HG03520 (cell line): ENCODE measurements at regions not wholly inside any gene's neighbourhood (a gene's known extent, or its start where the extent isn't known, plus 50 kb on each side); places are given as distances from the start of the nearest gene placed in this dataset.
"Not testable (repeated sequence)": the region's sequence is repeated elsewhere in the genome, so short reads cannot be mapped to it uniquely, and the experiment has no call there.

Experiments used
- ATAC-seq: cut with Tn5 transposase; IDR thresholded peaks from one replicate; pipeline ENCODE4 v1.9.1; 2021; ENCODE audit warnings: mild to moderate bottlenecking, moderate library complexity; ENCODE audit not compliant: unreplicated experiment

DNA sequence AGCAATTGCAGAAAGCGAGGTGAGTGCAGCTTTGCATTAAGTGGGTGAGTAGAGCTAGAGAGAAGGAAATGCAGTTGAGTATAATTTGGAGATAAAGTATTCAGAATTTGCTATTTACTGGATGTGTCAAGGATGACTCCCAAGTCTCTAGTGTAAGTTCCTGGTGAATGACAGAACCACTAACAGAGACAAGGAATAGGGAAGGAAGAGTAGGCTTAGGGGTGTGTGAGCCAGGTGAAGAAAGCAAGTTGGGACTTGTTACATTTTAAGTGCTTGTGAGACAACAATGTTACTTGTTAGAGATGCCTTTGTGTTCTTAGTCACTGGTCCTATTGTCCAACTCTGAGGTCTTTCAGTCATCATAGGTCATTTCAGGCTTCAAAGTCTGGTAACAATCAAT, 70.8 kb downstream of the TBC1D26 start:
- ATAC-seq = not testable (repeated sequence)

DNA sequence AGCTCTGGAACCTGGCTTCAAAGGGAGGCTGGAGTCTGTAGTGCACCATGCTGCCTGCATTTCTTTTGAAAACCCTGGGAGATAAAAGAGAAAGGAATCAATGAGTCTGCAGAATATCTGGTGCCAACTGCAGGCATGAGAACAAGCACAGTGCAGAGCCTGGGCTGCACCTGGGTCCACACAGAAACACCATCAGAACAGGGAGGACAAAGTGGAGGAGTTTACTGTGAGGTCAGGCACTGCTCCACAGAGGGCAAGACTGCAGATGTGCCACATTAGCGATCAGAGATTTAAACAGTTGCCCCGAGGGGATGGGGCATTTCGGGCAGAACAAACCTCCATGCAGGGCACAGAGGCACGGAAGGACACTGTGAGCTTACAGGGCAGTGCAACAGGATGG, 74.7 kb downstream of the TBC1D26 start:
- not testable (repeated sequence) for ATAC-seq

DNA sequence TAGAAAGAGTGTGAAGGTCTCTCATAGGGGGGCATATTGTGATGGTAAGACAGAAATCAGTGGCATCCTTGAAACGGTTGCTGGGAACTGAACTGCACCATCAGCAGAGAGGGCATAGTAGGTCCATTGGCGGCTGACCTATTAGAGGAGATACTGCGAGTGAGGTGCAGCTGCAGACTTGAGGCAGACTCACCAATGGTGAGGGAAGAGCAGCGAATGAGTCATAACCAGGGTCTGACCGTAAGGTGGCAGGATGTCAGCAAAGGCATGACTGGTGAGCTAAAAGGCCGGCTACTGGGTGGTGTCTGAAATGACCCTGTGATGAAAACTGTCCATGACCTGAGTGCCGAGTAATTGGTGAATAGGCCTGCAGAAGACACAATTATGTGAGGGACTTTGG, 81.3 kb downstream of the TBC1D26 start:
- not testable (repeated sequence) for ATAC-seq

DNA sequence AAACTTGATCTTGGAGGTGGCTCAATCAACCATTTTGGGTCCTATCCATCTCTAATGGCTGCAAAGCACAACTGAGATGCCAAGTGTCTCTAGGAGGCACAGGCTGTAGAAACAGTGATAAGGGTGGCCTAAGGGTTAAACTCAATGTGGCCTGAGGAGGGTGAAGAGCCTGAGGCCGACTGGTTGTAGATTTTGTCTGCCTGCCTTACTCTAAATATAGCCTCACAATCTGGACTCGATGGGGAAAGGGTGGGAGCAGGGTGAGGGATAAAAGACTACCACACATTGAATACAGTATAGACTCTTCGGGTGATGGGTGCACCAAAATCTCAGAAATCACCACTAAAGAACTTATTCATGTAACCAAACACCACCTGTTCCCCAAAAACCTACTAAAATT, 81.9 kb downstream of the TBC1D26 start:
- ATAC-seq = not testable (repeated sequence)

DNA sequence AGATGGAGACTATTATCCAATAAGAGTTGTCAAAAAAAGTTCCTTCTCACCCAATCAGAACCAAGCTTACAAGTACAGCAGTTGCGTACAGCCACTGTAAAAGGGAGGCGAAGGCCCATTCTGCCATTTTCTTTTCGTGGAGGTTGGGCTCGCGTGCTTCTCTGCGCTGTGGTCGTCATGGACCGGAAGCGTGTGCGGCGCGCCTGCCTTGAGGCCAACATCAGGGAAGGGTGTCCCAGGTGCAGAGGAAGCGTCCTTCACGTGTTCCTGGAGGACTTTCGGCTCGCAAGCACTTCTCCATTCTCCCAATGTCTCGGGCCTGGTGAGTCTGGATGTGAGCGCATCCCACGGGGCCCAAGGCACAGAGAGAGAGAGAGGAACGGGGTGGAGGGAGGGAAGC, 85.8 kb downstream of the TBC1D26 start:
- ATAC-seq = not testable (repeated sequence)

DNA sequence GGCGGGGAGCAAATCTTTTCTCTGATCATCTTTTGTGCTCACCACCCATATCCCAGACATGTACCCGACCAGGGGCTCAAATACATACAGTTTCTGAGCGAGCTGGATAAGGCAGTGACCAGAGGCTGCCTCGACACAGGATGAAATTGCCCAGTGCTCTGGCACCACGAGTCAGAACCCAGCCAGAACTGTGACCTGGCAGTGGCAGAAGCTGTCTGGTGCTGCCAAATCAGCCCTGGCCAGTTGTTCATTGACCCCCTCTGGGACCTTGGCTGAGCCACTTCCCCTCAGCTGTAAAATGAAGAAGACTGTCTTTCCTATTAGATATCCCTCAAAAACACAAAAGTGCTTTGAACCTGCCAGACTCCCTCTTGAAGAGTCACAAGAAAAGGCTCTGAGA, 90.2 kb downstream of the TBC1D26 start:
- not testable (repeated sequence) for ATAC-seq

DNA sequence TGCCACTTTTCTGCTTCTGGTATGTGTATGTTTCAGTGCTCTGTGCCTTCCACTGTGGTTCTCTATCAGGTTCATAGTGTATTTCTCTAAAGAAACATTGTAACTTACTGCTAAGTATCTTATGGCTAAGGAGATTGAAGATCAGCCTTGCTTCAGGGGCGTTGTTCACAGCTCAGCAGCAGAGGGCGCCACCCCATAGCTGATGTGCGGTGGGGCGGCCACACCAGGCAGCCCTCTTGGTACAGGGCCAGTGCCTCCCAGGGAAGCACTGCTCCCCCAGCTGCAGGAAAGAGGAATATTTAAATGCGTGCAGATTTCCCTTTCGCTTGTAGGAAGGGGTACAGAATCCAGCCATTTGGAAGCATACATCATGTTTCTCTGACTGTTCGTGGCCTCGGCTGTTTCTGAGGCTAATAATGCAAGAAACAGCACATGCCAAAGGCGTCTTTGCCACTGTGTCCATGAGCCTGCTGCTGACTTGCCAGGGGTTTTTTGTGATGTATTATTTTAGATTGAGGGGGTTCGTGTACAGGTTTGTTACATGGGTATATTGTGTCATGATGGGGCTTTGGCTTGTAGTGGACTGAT, 96.7 kb downstream of the TBC1D26 start:
- not testable (repeated sequence) for ATAC-seq

DNA sequence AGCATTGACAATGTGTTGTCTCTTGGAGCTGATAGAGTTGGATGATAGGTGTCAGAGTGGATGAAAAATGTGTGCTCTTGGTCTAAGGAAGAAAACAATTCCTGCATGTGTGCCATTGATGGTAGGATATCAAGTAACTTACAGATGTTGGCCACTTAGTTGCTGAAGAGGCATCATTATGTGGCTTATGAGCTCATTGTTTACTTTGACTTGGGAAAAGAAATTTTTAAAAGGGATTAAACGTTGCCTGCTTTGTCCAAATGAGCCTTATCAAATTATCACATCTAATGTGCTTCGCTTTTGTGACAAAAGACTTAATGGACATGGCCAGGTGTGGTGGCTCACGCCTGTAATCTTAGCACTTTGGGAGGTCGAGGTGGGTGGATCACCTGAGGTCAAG, 98.1 kb downstream of the TBC1D26 start:
- not testable (repeated sequence) for ATAC-seq

DNA sequence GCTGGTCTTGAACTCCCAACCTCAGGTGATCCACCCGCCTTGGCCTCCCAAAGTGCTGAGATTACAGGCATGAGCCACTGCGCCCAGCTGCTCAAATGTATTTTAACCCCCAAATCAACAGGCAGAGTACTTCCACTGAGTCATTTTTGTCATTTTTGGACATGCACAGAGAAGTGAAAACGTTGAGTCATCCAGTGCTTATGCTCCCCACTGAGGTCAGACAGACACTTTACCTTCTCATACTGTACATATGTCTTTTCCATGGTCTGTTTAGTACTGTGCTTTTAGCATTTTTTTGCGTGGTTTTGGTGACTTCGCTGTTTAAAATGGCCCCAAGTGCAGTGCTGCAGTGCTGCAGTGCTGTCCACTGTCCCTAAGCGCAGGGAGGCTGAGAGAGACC, 99.1 kb downstream of the TBC1D26 start:
- peak; percentile 93 for ATAC-seq

DNA sequence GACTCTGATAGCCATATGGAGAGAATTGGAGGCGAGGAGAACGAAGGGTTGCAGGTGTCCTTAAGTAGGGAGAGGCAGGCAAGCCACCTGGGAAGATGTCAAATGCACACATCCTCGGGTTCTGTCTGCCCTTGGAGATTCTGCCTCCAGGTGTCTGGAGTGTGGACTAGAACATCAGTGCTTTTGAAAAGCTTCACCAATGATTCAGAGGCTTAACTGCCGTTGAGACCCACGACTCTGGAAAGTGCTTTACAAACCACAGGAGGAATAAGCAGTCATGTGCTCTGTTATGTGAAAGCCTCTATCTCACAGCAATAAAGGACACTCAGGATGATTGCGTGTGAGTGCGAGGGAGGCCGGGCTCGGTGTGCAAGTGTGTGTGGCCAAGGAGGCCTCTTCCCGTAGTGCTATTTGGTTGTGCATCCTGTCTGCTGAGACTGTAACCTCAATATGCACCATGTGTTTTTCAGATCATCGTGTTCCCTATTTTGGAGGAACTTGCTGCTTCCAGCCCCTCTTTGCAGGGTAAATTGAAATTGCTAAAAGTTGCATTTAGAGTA, 100.9 kb downstream of the TBC1D26 start:
- ATAC-seq = not testable (repeated sequence)

DNA sequence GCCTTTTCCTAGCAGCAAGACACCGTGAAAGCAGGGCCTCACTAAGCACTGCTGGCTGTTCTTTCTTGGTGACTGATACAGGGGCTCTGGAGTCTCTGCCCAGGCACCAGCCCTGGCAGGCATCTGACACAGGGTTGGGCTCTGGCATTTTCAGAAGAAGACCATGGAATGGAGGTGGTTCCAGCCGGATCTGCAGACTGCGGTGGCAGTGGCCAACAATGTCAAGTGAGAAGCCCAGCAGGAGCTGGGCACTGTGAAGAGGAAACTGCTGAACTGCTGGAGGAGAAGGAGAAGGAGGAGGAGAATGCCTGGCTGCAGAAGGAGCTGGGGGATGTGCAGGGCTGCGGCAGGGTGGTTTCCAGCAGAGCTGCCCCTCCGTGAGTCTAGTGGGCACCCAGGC, 101.8 kb downstream of the TBC1D26 start:
- ATAC-seq = not testable (repeated sequence)

DNA sequence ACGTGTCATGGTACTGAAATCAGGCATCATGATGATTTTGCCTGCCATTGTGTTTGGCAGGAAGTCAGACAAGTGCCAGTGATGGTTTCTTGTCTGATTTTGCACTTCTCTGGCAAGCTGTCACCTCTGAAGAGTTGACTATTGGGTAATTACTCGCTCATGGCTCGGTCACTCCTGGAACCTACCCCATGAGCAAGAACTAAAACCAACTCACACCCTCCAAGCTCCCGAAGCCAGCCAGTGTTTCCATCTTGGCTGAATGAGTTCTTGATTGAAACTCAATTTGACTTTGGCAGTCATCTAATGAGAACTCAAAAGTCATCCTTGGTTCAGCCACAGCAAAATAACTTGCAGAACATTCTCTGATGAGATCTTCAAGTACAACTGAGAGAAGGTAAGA, 103.4 kb downstream of the TBC1D26 start:
- ATAC-seq = not testable (repeated sequence)

DNA sequence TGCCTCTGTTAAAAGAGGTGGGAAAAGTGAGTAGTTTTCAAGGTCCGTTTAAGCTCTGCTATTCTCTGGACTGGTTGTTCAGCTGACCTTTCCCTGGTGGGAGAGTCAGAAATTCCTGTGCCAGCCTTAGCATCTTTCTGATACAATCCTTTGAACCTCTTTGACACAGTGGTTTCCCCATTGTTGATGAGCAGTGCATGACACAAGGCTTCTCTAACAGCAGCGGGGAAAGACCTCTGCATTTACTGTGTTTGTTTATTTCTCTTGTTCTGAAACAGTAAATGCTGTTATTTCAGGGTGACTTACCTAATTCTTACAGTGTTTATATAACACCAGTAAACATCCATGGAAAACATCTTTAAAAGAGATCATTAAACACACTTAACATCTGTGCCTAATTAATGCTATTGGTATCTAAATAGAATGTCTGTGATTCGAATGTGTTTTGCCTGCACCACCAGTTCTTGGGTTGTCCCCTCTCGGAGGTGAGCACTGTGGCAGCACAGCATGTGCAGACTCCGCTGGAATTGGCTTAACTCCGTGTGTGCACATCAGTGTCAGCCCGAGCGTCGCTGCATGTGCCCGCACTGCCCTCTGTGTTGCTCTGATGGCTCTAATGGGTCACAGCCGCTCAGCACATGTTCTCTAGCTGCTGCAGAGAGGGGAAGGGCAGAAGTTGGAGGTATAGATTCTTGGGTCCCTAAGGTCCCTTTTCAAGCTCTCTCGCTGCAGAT, 104.3 kb downstream of the TBC1D26 start:
- not testable (repeated sequence) for ATAC-seq

DNA sequence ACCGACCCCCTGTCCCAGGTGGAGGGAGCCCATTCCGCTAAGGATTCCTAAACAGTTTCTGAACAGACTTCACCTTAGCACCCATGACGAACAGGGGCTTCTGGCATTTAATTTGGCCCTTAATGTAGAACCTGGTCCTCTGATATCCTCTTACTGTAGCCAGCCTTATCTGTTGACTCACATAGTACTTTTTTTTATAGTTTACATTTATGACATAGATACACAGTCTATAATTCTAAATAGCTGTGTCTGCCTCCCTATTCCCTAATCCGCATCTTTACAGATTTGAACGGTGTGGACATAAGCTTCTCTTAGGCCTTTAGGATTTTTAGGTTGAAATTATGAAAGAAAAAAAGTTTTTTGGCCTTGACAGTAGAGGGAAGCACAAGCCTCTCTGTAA, 104.9 kb downstream of the TBC1D26 start:
- ATAC-seq = not testable (repeated sequence)

DNA sequence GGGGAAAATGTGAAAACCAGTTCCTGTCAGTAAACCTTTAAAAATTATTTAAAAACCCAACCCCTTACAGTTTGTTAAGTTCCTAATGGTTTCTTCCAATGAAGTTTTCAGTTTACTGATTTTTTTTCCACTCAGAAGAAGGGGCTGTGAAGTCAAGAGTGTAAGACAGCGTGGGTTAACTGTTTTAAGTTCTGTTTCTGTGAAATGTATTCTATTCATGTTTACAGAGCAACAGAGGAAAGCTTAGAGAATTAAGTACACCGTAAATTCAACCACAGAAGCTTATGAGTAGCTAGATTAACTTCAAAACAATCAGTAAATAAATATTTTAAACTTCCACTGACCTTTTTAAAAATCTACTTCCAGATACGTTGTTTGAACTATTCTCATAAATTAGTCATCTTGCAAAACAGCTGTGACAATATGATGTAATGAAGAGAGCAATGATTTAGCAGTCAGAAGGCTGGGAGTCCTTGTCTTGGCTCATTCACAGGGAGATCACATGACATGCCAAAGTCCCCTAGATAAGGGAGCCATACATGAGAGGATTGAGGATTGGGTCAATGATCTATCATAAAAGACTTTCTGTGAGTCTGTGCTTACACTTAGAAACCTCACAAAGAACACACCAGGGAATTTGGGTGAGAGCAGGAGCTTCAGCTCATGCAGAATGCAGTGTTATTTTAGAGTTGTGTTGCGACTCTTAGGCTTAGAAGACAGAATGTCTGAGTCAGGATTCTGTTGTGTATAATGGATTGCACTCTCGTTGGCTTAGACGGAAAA, 97.3 kb upstream of the ADORA2B start:
- not testable (repeated sequence) for ATAC-seq

DNA sequence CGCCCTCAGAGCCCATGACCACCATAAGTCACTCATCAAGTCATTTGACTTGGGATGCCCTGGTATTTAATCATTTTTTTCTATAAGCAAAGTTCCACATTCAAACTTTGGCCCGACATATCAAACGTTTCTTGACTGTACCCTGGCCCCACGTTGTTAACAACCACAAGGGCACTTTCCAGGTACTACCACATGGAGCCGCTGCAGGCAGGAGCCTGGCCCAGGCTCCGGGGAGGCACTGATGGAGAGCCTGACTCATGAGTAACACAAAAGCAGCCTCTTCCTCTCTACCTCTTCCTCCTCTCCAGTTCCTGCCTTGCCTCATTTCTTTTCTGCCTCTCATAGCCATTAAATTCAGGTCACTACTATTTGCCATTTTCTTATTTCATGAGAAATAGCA, 95.9 kb upstream of the ADORA2B start:
- not testable (repeated sequence) for ATAC-seq

DNA sequence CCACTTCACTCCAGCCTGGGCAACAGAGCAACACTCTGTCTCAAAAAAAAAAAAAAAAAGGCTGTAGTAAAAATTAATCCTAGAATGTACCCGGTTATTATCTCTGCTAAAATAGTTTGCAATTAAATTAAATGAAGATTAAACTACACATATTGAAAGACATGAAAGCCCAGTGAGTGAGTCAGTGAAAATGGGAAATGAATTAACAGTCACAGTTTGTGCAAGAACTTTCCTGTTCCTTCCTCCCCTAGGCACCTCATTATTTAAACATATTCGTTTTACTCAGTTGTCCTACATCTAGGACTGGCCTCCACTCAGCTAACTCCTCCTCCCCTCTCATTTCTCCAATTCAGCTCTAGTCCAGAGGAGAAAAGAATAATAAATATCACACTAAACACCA, 94.9 kb upstream of the ADORA2B start:
- ATAC-seq = not testable (repeated sequence)

DNA sequence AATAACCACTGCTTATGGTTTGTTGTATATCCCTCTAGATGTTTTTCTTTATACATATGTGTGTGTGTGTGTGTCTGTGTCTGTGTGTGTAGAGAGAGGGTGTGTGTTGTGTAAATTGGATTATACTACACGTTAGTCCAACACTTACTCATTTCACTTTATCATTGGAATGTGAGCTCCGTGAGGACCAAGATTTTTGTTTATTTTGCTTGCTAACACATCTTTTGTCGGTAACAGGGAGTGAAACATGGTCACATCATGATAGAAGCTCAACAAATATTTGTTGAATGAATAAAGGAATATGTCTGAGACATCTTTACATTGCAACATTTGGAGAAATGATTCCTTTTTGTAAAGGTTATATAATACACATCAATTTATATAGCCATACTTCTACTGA, 94.2 kb upstream of the ADORA2B start:
- not testable (repeated sequence) for ATAC-seq

DNA sequence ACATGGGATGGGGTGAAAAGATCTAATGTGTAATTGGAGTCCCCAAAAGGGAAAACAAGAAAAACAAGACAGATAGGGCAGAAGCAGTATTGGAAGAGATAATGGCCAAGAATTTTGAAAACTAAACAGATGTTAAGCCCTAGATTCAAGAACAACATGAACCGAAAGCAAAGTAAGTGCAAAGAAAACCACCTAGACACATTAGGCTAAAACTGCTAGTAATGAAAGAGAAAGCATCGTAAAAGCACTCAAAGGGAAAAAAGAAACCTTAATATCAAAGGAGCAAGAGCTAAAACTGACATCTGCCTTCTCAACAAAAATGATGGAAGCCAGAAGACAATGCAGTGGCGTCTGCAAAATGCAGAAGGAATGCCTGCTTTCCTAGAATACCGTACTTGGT, 92.1 kb upstream of the ADORA2B start:
- ATAC-seq = not testable (repeated sequence)

DNA sequence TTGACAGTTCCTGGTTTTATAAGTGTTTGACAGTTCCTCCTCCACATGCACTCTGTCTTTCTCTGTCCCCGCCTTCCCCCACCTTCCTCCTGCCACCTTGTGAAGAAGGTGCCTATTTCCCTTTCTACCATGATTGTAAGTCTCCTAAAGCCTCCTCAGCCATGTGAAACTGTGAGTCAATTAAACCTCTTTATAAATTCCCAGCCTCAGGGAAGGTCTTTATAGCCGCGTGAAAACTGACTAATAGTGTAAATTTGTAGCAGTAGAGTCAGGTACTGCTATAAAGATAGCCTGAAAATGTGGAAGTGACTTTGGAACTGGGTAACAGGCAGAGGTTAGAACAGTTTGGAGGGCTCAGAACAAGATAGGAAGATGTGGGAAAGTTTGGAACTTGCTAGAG, 88.7 kb upstream of the ADORA2B start:
- not testable (repeated sequence) for ATAC-seq

DNA sequence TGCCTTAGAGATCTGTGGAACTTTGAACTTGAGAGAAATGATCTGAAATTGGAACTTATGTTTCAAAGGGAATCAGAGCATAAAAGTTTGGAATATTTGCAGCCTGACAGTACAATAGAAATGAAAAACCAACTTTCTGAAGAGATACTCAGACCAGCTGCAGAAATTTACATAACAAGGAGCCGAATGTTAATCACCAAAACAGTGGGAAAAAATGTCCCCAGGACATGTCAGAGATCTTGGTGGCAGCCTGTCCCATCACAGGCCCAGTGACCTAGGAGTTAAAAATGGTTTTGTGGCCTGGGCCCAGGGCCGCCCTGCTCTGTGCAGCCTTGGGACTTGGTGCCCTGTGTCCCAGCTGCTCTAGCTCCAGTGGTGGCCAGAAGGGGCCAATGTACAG, 88.2 kb upstream of the ADORA2B start:
- not testable (repeated sequence) for ATAC-seq
